ENCODE measurements at regions not wholly inside any gene's neighbourhood (a gene's known extent, or its start where the extent isn't known, plus 50 kb on each side); places are given as distances from the start of the nearest gene placed in this dataset.

DNA sequence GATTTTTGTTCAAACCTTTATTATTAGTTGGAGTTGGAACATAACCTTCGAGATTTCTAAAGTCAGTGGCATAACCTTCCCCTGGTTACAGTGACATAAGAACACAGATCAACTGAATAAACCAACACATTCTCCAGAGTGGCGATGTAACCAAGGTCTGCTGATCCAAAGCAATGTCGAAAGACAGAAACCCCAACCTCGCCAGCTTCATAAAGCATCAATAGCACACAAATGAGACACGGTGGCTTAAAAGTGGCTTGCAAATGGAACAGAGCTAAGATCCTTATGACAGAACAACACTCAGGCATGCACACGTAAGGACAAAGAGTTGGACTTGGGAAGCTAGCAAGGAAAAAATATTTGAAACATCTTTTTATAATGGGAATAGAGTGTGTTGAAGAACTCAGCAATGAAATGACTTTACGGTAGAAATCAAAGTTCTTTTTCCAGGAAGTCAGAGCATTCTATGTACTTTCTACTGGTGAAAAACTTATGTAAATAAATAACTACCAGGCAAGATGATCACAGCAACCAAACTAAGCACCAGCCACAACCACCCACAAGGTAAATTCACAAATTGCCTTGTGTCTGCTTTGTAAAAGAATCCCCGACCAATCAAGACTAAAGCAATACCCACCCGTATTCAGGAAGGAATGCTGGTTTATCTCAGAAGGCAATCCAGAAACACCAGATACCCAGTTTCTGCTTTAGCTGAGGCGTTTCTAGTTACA lies 61.0 kb upstream of the NHSL1 start:
- TF ChIP-seq CTCF (IDR thresholded peaks at IDR 0.05; ENCODE audit: insufficient read depth, low read depth, low read length), result no peak
- TF ChIP-seq EZH2 (IDR thresholded peaks at IDR 0.05; ENCODE audit: insufficient read depth, low read length), result no peak
